ENCODE measurements at regions not wholly inside any gene's neighbourhood (a gene's known extent, or its start where the extent isn't known, plus 50 kb on each side); places are given as distances from the start of the nearest gene placed in this dataset.

DNA sequence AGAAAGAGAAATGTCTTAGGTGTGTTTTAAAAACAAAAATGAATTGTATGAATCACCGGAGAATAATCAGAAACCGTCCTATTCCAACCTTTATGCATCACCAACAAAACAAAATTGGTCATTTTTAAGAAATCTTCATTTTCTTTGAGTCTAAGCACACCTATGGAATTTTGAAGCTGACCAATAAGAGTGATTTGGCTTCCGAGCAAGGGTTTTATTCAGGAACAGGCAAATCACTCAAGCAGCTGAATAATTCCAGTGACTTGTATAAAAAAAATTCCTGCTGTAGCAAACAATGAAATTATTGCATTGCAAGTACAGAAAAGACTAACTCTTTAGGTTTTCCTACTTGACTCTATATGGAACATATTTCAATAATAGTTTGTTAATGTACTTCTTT lies 83.8 kb upstream of the FNDC3B start:
- POLR2A ChIA-PET (ENCODE audit: low non-redundant PET): no interaction called here
- no peak overlapping the region for H3K27ac ChIP-seq
- DNase-seq (ENCODE audit: low spot score): no peak
- TF ChIP-seq, protein P1, sequence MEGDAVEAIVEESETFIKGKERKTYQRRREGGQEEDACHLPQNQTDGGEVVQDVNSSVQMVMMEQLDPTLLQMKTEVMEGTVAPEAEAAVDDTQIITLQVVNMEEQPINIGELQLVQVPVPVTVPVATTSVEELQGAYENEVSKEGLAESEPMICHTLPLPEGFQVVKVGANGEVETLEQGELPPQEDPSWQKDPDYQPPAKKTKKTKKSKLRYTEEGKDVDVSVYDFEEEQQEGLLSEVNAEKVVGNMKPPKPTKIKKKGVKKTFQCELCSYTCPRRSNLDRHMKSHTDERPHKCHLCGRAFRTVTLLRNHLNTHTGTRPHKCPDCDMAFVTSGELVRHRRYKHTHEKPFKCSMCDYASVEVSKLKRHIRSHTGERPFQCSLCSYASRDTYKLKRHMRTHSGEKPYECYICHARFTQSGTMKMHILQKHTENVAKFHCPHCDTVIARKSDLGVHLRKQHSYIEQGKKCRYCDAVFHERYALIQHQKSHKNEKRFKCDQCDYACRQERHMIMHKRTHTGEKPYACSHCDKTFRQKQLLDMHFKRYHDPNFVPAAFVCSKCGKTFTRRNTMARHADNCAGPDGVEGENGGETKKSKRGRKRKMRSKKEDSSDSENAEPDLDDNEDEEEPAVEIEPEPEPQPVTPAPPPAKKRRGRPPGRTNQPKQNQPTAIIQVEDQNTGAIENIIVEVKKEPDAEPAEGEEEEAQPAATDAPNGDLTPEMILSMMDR (conservative IDR thresholded peaks at IDR 0.05; ENCODE audit: low read depth): no peak
- CTCF ChIA-PET: interaction anchor here (0.6 kb wide), 1 partner anchor 311 kb away, joined by 3 read pairs; no protein-coding TSS in a partner anchor

DNA sequence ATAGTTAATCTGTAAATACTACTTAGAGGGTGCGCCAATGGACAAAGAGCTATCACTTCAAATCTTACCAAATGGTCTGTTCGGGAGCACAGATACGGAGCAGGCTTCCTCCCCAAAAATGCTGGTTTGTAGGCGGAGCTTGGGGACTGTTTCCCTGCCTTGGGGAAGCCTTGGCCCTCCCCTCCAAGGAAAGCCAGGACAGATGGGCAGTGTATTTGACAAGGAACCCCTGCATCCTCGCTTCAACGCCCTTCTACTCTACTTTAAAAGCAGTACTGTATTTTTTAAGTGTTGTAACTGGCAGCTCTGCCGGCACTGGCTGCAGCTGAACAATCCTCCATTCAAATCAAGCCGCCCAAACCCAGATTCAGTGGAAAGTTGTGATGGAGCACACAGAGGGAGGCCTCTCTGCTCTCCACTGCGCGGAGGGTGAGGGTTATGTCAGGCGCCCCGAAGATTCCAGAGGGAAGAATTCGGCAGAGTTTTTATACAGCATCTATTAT lies 83.1 kb upstream of the FNDC3B start:
- no peak for DNase-seq (ENCODE audit: low spot score)
- POLR2A ChIA-PET (ENCODE audit: low non-redundant PET): no interaction called here
- CTCF ChIA-PET: no interaction called here

DNA sequence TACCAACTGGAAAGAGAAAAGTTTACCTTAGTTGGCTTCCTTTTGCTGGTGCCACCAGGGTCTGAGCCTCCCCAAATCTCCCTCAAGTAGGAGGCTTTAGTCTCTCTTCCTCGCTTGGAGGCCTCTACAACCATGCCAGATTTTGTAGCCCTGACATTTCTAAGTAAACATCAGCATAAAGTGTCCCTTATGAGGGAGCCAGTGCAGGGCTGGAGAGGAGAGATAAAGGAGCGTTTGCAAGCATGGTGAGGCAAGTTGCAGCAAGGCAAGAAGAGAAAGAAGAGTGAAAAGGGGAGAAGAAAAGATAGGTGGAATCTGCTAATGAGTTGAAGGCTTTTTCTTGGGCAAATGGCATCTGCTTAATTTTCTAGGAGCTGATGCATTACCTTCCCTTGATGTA lies 82.7 kb upstream of the FNDC3B start:
- TF ChIP-seq, protein P1 (conservative IDR thresholded peaks at IDR 0.05; ENCODE audit: low read depth): no peak
- no peak for DNase-seq (ENCODE audit: low spot score)
- ChIA-PET CTCF (no interaction called here), POLR2A (ENCODE audit: low non-redundant PET) (no interaction called here)
- no peak overlapping the region for H3K27ac ChIP-seq

More for the DNA sequence above, 83.1 kb upstream of the FNDC3B start:
- no peak overlapping the region for H3K27ac ChIP-seq
- TF ChIP-seq, protein P1 (conservative IDR thresholded peaks at IDR 0.05; ENCODE audit: low read depth): no peak

DNA sequence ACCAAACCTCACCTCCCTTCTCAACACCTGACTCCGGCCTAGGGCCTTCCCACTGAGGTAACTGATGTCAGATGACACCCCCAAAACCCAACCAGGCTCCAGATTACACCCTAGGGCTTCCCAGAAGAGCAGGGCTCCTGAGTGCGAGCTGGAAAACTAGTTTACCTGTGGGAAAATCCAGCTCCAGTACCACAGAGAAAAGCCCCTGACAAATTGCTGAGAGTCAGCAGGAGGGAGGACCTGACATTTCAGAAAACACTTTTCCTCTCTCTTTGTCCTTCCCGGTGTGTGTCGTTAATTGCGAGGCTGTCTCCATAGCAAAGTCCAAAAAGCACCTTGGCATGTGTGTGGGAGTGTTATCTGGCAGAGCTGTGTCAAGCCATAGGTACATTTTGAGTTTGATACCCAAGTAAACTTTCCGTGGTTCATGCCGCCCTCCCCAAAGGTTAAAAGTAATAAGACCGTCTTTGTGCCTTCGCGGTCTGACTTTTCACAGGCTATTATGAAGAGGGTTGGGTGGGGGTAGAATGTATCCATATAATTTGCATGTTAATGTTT lies 79.8 kb upstream of the FNDC3B start:
- H3K27ac ChIP-seq: no peak overlapping the region
- ChIA-PET CTCF (no interaction called here), POLR2A (ENCODE audit: low non-redundant PET) (no interaction called here)
- DNase-seq (ENCODE audit: low spot score): no peak
- TF ChIP-seq, protein P1 (conservative IDR thresholded peaks at IDR 0.05; ENCODE audit: low read depth): no peak

DNA sequence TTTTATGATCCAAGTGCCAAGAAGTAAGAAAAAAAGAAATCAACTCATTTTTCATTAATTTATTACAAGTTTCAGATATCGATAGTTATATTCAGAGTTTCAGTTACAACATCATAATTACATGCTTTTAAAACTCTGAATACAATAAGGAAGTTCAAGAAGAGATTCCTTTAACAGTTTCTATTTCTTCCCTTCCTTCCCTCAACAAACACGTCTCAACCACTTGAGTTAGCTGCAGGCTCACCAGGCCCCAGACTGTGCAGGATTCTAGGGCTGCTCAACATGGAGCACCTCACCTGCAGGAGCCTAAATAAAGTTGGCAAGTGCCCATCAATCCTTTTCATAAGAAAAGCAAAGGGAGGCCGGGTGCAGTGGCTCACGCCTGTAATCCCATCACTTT lies 79.2 kb upstream of the FNDC3B start:
- TF ChIP-seq, protein P1 (conservative IDR thresholded peaks at IDR 0.05; ENCODE audit: low read depth): no peak
- peak overlapping the region; percentile 61 for H3K27ac ChIP-seq
- POLR2A ChIA-PET (ENCODE audit: low non-redundant PET): no interaction called here
- DNase-seq (ENCODE audit: low spot score): no peak
- CTCF ChIA-PET: no interaction called here

DNA sequence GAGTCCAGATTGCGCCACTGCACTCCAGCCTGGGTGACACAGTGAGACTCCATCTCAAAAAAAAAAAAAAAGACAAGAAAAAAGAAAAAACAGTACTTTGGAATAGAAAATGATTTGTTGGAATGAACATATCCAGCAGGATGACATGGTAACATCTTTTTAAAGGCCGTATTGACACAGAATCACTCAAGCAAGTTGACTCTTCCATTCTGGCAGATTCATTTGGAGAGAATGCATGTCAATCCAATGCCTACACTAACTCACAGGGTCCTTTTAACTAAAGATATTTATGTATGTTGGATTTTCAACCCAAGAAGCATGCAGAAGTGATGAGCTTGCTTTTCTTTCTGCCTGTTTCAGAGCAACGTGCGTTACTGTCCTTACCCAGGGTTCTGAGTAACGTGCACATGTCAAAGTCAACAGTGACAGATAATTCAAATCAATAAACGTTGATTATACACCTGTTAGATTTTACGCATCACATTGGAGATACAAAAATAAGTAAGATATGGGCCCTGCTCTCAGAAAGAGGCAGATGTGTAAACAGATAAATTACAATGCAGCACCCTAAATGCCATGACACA lies 77.1 kb upstream of the FNDC3B start:
- DNase-seq (ENCODE audit: low spot score): no peak
- POLR2A ChIA-PET (ENCODE audit: low non-redundant PET): no interaction called here
- TF ChIP-seq, protein P1 (conservative IDR thresholded peaks at IDR 0.05; ENCODE audit: low read depth): no peak
- CTCF ChIA-PET: no interaction called here
- H3K27ac ChIP-seq: no peak overlapping the region
